CD4-positive, alpha-beta T cell treated with Interleukin-17A for 4 hours (primary cell): ENCODE measurements at regions not wholly inside any gene's neighbourhood (a gene's known extent, or its start where the extent isn't known, plus 50 kb on each side); places are given as distances from the start of the nearest gene placed in this dataset.
"Not testable (repeated sequence)": the region's sequence is repeated elsewhere in the genome, so short reads cannot be mapped to it uniquely, and the experiment has no call there.

Experiments used
- DNase-seq: peaks from one replicate; pipeline ENCODE4 v3.0.0-alpha.2; 2020; ENCODE audit warnings: mixed read lengths

DNA sequence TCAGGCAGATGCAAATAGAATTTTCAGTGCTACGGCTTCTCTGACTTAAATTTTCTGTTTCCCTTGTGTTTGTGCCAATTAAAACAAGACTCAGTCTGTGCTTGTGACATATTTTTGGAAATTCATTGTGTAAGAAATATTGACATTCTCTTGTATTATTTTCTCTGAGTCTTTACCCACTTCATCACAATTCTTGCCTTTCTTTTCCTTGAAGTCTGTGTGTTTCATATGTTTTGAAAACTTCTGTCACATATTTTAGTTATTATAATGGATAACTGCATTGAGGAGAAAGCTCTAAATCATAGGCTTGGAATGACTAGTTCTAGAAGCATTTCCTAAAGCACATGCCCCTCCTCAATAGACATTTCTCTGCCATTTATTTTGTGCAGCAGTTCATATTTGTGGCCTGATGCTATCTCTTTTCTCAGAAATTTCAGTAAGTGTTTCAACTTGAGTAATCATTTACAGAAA, 206.6 kb downstream of the PALM2AKAP2 start:
- no peak for DNase-seq

DNA sequence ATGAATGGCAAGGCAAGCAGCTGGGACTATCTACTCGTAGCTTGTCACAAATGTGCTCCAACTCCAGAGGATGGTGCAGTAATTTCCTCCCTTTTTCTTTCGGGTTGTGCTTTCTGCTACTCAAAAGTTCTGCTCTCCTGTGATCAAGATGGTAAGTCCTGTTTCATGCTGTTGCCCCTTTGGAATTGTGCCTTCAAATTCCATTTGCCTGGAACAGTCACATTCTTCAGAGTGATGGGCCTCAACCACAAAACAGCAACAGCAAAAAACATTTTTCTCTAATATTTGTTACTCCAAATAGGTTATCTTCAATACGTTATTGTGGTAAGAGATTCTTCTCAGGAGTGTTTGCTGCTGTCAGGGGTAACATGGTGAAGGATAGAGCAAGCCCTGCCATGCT, 209.3 kb downstream of the PALM2AKAP2 start:
- DNase-seq, result no peak

GRCh38 chr9:109990541-109990940, 210.5 kb downstream of the PALM2AKAP2 start:
- DNase-seq, result no peak

GRCh38 chr9:109992293-109992692, 212.3 kb downstream of the PALM2AKAP2 start:
- no peak for DNase-seq

DNA sequence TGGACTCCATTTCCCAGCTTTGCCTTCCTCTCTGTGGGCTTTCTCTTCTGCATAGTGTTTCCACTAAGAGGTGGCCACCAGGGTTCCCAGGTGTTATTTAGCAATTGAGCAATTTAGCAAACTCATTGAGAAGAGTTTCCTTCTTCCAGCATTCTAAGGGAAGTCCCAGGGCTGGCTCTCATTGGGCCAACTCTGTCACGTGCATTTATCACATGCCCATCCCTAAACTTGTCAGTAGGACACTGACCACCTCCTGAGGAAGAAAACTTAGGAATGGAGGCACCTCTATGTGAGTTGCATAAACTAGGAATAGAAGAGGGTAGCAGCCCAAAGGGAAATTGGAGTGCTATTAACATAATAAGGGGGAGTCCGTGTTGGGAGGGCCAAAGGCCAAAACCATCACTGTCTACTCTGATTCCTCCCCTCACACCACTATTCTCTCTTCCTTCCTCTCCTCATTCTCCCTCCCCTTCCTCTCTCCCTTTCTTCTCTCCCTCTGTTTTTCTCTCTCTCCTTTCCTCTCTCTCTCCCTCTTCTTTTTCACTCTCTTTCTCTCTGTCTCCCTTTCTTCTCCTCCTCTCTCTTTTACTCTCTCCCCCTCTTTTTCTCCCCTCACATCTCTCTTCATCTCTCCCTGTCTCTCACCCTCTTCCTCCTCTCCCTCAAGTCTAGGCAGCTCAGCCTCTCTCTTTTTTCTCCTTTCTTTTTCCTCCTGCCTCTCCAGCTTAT, 213.4 kb downstream of the PALM2AKAP2 start:
- no peak for DNase-seq

- DNase-seq, result no peak
Observed at GRCh38 chr9:109994141-109994540, 213.8 kb downstream of the C9orf152 start.

GRCh38 chr9:109996936-109997580, 210.9 kb downstream of the C9orf152 start:
- DNase-seq, result no peak

DNA sequence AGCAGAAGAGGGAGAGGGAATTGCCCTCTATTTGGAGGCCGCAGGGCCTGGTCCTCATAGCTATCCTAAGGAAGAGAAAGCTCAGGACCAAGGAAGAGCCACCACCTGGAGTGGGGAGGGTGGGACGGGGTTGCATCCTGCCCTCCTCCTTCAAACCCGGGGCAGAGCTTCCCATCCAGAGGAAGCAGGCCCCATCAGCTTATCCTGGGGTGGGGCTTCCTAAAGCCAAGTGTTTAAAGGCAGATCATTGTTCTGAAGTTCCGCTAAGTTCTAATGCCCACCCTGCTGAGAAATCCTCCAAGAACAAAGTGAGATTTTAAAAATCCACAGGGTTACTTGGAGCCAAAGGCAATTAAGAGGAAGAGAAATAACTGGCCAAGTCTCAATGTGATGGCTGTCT, 210.3 kb downstream of the C9orf152 start:
- DNase-seq, result no peak

DNA sequence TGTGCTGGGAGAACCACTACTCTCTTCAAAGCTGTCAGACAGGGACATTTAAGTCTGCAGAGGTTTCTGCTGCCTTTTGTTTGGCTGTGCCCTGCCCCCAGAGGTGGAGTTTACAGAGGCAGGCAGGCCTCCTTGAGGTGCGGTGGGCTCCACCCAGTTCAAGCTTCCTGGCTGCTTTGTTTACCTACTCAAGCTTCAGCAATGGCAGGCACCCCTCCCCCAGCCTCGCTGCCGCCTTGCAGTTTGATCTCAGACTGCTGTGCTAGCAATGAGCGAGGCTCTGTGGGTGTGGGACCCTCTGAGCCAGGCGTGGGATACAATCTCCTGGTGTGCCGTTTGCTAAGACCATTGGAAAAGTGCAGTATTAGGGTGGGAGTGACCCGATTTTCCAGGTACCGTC, 202.4 kb downstream of the C9orf152 start:
- not testable (repeated sequence) for DNase-seq

DNA sequence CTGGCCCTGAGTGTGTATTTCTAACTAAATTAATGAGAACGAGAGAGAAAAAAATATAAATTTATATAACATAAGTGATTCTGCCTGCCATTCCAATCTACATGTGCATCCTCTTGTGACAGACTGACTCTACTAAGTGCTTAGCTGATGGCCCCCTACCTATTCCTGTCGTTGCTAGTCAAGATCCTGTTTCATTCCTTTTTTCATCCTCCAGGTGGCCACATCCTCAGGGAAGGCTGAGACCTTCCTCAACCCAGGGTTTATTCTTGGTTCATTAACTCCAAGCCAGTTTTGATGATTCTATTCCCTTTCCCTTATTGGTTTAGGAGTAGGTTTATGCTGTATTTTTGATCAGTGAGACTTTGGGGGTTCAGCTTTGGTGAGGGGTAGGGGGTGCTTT, 201.3 kb downstream of the C9orf152 start:
- DNase-seq, result no peak

DNA sequence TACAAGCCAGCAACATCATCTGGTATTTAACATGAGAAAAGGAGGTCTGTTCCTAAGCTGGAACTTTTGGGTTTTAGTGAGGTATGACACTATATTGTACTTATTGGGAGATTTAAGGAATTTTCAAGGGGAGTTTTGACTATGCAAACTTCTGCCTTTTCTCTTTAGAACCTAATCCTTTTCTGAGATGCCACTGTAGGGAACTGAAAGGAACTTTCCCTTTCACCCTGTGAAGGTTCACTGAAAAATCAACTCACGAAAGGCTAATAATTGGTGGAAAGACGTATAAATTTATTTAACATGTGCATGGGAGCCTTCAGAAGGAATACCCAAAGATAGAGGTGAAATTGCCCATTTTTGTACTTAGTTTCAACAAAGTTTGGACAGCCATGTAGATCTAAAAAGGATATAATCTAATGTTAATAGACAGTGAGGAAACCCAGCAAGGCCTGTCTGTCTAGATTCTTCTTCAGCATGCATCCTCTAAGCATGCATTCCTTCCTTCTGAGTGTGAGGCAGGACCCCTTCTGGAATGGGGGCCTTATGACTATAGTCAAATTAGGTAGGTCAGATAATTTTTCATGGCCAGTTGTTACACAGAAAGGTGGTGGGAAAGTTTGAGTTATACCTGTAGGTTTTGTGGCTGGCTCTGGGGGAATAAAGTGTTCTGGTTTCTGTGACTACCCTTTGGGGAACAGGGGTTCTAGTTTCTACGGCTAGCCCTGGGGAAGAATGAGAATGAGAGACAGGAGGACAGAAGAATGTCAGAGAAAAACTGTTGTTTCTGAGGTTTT, 200.3 kb downstream of the C9orf152 start:
- DNase-seq, result no peak

GRCh38 chr9:110008663-110009062, 199.3 kb downstream of the C9orf152 start:
- no peak for DNase-seq

GRCh38 chr9:110011628-110012320, 196.2 kb downstream of the C9orf152 start:
- DNase-seq, result no peak

- DNase-seq, result no peak
Observed at GRCh38 chr9:110013064-110013463, 194.9 kb downstream of the C9orf152 start.

DNA sequence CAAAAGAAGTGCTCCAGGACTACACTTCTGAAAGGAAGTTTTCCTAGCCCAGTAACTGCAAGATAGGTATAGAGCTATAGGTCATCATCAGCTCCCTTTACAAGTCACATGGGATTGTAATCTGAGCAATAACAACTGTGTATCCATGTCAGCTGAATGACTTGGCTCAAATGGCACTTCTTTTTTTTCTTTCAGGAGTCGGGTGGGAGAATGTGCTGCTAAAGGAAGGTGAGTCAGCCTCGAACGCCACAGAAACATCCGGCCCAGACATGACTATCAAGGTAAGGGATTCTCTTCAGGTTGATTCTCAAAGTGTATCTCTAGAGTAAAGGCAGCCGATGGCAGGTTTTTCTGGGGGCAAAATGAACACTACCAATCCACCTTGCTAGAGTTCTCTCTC, 192.2 kb downstream of the C9orf152 start:
- peak; percentile 31 for DNase-seq

- DNase-seq, result no peak
Observed at GRCh38 chr9:110016340-110016739, 191.6 kb downstream of the C9orf152 start.

- not testable (repeated sequence) for DNase-seq
Observed at GRCh38 chr9:110020216-110020615, 187.7 kb downstream of the C9orf152 start.

GRCh38 chr9:110021891-110022290, 186.1 kb downstream of the C9orf152 start:
- no peak for DNase-seq

- not testable (repeated sequence) for DNase-seq
Observed at GRCh38 chr9:110023221-110023620, 184.7 kb downstream of the C9orf152 start.

DNA sequence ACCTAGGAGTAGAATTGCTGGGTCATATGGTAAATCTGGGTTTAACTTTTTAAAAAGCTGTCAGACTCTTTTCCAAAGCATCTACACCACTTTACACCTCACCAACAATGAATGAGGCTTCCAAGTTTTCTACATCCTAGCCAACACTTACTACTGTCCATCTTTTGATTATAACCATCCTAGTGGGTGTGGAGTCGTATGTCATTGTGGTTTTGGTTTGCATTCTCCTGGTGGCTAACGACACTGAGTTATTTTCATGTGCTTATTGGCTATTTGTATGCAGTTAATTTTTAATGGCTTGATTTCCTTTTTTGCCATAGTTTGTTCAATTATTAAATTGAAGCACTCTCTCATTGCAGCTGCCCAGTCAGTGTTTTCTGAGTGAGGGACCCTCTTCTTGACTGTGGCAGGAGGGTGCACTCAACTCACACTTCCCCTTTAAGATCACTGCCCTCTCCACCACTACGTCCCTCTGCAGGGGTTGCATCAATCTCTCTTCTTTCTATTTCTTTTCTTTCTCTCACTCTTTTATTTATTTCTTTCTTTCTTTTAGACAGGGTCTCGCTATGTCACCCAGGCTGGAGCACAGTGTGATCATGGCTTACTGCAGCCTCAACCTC, 182.3 kb downstream of the C9orf152 start:
- DNase-seq, result no peak

- DNase-seq, result no peak
Observed at GRCh38 chr9:110027671-110028081, 180.3 kb downstream of the C9orf152 start.

- no peak for DNase-seq
Observed at GRCh38 chr9:110028271-110028670, 179.7 kb downstream of the C9orf152 start.

DNA sequence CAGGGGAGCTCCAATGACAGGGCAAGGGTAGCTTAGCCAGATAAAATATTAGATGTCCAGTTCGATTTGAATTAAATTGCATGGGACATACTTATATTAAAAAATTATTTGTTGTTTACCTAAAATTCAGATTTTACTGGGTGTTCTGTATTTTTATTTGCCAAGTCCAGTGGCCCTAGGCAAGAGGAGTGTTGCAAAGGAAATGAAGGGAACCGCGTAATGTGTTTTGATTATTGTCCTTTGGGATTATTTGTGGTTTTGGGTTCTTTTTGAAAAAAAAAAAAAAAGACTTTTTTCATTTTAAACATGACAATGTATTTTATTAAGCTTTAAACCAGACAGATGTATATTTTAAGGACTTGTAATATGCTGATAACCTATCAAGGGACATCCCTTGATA, 179.3 kb downstream of the C9orf152 start:
- DNase-seq, result no peak
